H1 (cell line): ENCODE measurements at regions not wholly inside any gene's neighbourhood (a gene's known extent, or its start where the extent isn't known, plus 50 kb on each side); places are given as distances from the start of the nearest gene placed in this dataset.

Experiments used
- CTCF ChIA-PET: fragments of 300-600 bp; sonication (Branson Sonifier 250); formaldehyde crosslinking; loops from one replicate; lab custom pipeline; 2021; ENCODE audit not compliant: partially characterized antibody; lab: Charles Lee
- POLR2A ChIA-PET: fragments of 300-600 bp; sonication (Branson Sonifier 250); formaldehyde crosslinking; loops from one replicate; lab custom pipeline; 2021; ENCODE audit warnings: inconsistent platforms; ENCODE audit not compliant: partially characterized antibody; lab: Charles Lee
- DNase-seq, 2 experiments: peaks; one replicate each; pipeline versions ENCODE4 v3.0.0 to v3.0.0-alpha.2; 2010 to 2022; ENCODE audit warnings: low spot score in 2 of 2, low read depth in 1 of 2, mixed read lengths in 1 of 2
- FAIRE-seq: peaks from 2 replicates; lab custom pipeline; 2011; peaks lifted over from hg19 to GRCh38; lab: Jason Lieb, UNC
- H2AFZ ChIP-seq: 2 replicates; pipeline ENCODE4 v1.8.1; 2012; ENCODE audit warnings: low read length, inconsistent platforms
- H2AK5ac ChIP-seq: 2 replicates; pipeline ENCODE4 v1.6.1; 2013; ENCODE audit warnings: low read depth, low read length
- H2BK120ac ChIP-seq: replicated peaks from 2 replicates; pipeline ENCODE3; 2013; ENCODE audit warnings: low read depth, low read length, inconsistent platforms
- H2BK12ac ChIP-seq: 2 replicates; pipeline ENCODE4 v1.6.1; 2013; ENCODE audit warnings: low read depth, low read length
- H2BK15ac ChIP-seq: 2 replicates; pipeline ENCODE4 v1.6.1; 2013; ENCODE audit warnings: low read length
- H2BK20ac ChIP-seq: 2 replicates; pipeline ENCODE4 v1.6.1; 2013; ENCODE audit warnings: low read length
- H2BK5ac ChIP-seq: 2 replicates; pipeline ENCODE4 v1.6.1; 2013; ENCODE audit warnings: low read depth, low read length
- H3K14ac ChIP-seq: 2 replicates; pipeline ENCODE4 v1.6.1; 2013; ENCODE audit warnings: inconsistent platforms; ENCODE audit not compliant: insufficient read length
- H3K18ac ChIP-seq: 2 replicates; pipeline ENCODE4 v1.6.1; 2013; ENCODE audit warnings: low read length; ENCODE audit errors: extremely low read depth
- H3K23ac ChIP-seq: 2 replicates; pipeline ENCODE4 v1.6.1; 2013; ENCODE audit warnings: inconsistent platforms; ENCODE audit not compliant: insufficient read length
- H3K23me2 ChIP-seq: 2 replicates; pipeline ENCODE4 v1.6.1; 2013; ENCODE audit warnings: low read depth, low read length
- H3K27ac ChIP-seq: 2 replicates; pipeline ENCODE4 v1.6.1; 2011; ENCODE audit warnings: low read depth, low read length, inconsistent platforms
- H3K27me3 ChIP-seq, 4 experiments: replicated peaks in 1 of 4; 1 replicate in 1 of 4; 2 replicates in 3 of 4; pipeline versions ENCODE4 v1.6.1 to v1.8.1; 2011 to 2013; ENCODE audit warnings: low read length in 3 of 4, mild to moderate bottlenecking in 3 of 4, inconsistent platforms in 2 of 4, mixed read lengths in 2 of 4, moderate library complexity in 1 of 4; ENCODE audit not compliant: control insufficient read depth in 3 of 4, insufficient read depth in 3 of 4; ENCODE audit errors: extremely low read depth in 1 of 4
- H3K36me3 ChIP-seq, 4 experiments: 2 replicates each; pipeline versions ENCODE4 v1.6.1 to v1.8.1; 2011 to 2013; ENCODE audit warnings: mild to moderate bottlenecking in 4 of 4, low read length in 3 of 4, moderate library complexity in 2 of 4, control low read depth in 1 of 4, inconsistent platforms in 1 of 4; ENCODE audit not compliant: insufficient read depth in 4 of 4, control insufficient read depth in 2 of 4
- H3K4ac ChIP-seq: replicated peaks from 2 replicates; pipeline ENCODE3; 2013; ENCODE audit warnings: low read length, low read depth, mixed read lengths, inconsistent platforms; ENCODE audit not compliant: insufficient read length
- H3K4me1 ChIP-seq, 4 experiments: replicated peaks in 1 of 4; 1 replicate in 1 of 4; 2 replicates in 3 of 4; pipeline versions ENCODE4 v1.6.1 to v1.8.1; 2011 to 2013; ENCODE audit warnings: low read length in 3 of 4, inconsistent platforms in 2 of 4, mixed read lengths in 1 of 4; ENCODE audit not compliant: insufficient read depth in 4 of 4, control insufficient read depth in 3 of 4
- H3K4me2 ChIP-seq, 2 experiments: 2 replicates each; pipeline versions ENCODE4 v1.6.1 to v1.8.1; 2011 to 2013; ENCODE audit warnings: low read depth in 2 of 2, low read length in 2 of 2, control low read depth in 1 of 2, inconsistent platforms in 1 of 2, mild to moderate bottlenecking in 1 of 2; ENCODE audit not compliant: insufficient read depth in 1 of 2
- H3K4me3 ChIP-seq, 4 experiments: fragments of 200-600, 300-600 bp in 1 of 4; sonication (generic), shearing (Covaris generic), sonication (Bioruptor Twin) in 1 of 4; 2 replicates each; pipeline versions ENCODE4 v1.5.1 to v1.8.1; 2011 to 2016; ENCODE audit warnings: low read length in 4 of 4, low read depth in 3 of 4, control low read depth in 2 of 4, inconsistent platforms in 2 of 4, mild to moderate bottlenecking in 2 of 4, mixed read lengths in 1 of 4, moderate library complexity in 1 of 4; ENCODE audit not compliant: insufficient read depth in 2 of 4; ENCODE audit errors: extremely low read depth in 1 of 4
- H3K56ac ChIP-seq: replicated peaks from 2 replicates; pipeline ENCODE3; 2013; ENCODE audit warnings: low read depth, mild to moderate bottlenecking, mixed read lengths, low read length, inconsistent platforms; ENCODE audit not compliant: insufficient read length
- H3K79me1 ChIP-seq: 2 replicates; pipeline ENCODE4 v1.6.1; 2013; ENCODE audit warnings: low read depth, low read length, control low read depth
- H3K79me2 ChIP-seq, 2 experiments: 2 replicates each; pipeline versions ENCODE4 v1.6.1 to v1.8.1; 2012 to 2013; ENCODE audit warnings: low read length in 2 of 2, mild to moderate bottlenecking in 2 of 2, inconsistent platforms in 1 of 2; ENCODE audit not compliant: insufficient read depth in 2 of 2, control insufficient read depth in 1 of 2
- H3K9ac ChIP-seq, 4 experiments: replicated peaks in 1 of 4; 1 replicate in 1 of 4; 2 replicates in 3 of 4; pipeline versions ENCODE4 v1.6.1 to v1.8.1; 2011 to 2013; ENCODE audit warnings: low read depth in 3 of 4, low read length in 3 of 4, control low read depth in 2 of 4, mild to moderate bottlenecking in 2 of 4, moderate library complexity in 2 of 4, inconsistent platforms in 1 of 4; ENCODE audit errors: extremely low read depth in 1 of 4
- H3K9me3 ChIP-seq, 2 experiments: 2 replicates each; pipeline versions ENCODE4 v1.6.1 to v1.8.1; 2012 to 2013; ENCODE audit warnings: mild to moderate bottlenecking in 2 of 2, moderate library complexity in 2 of 2, control low read depth in 1 of 2, inconsistent platforms in 1 of 2, low read depth in 1 of 2, low read length in 1 of 2, mixed read lengths in 1 of 2; ENCODE audit not compliant: insufficient read depth in 2 of 2
- H4K20me1 ChIP-seq, 2 experiments: replicated peaks in 1 of 2; 2 replicates each; pipeline versions ENCODE3 to v1.8.1; 2011 to 2013; ENCODE audit warnings: inconsistent platforms in 2 of 2, low read length in 2 of 2, mild to moderate bottlenecking in 1 of 2; ENCODE audit not compliant: insufficient read depth in 2 of 2, control insufficient read depth in 1 of 2
- H4K5ac ChIP-seq: 2 replicates; pipeline ENCODE4 v1.6.1; 2013; ENCODE audit warnings: low read length, low read depth, mixed read lengths, inconsistent platforms; ENCODE audit not compliant: insufficient read length
- H4K8ac ChIP-seq: 2 replicates; pipeline ENCODE4 v1.8.0; 2013; ENCODE audit warnings: mild to moderate bottlenecking, moderate library complexity, low read length, inconsistent platforms; ENCODE audit not compliant: insufficient read depth; ENCODE audit errors: extremely low read depth
- H4K91ac ChIP-seq: replicated peaks from 2 replicates; pipeline ENCODE3; 2013; ENCODE audit warnings: low read length, mixed read lengths, inconsistent platforms; ENCODE audit not compliant: insufficient read length
- CEBPB ChIP-seq: IDR thresholded peaks from 2 replicates; pipeline ENCODE4 v1.6.1; 2012; ENCODE audit warnings: low read depth, low read length
- CHD2 ChIP-seq: IDR thresholded peaks from 2 replicates; pipeline ENCODE4 v1.6.1; 2012; ENCODE audit warnings: low read length, improper control_type of control experiment
- HDAC6 ChIP-seq: IDR thresholded peaks from one replicate; pipeline ENCODE4 v1.7.1; 2012; ENCODE audit warnings: low read depth, mild to moderate bottlenecking, inconsistent platforms, low read length, moderate library complexity
- KDM1A ChIP-seq: fragments of 200-600, 300-600 bp; sonication (generic); IDR thresholded peaks from 2 replicates; pipeline ENCODE4 v1.7.1; 2016; ENCODE audit warnings: mild to moderate bottlenecking, low read length, borderline replicate concordance
- ZNF274 ChIP-seq: IDR thresholded peaks from 2 replicates; pipeline ENCODE4 v1.7.0; 2012; ENCODE audit warnings: low read length, borderline replicate concordance; ENCODE audit errors: extremely low read depth
- WGBS, 2 experiments: shearing (Covaris generic) in 1 of 2; methylation state at CpG; one replicate each; pipeline versions ENCODE4 v1.1.6 to v1.1.7; 2013 to 2015; ENCODE audit warnings: low lambda C conversion rate in 2 of 2, mixed read lengths in 2 of 2, inconsistent platforms in 1 of 2, low coverage in 1 of 2, missing lambda C conversion rate in 1 of 2; ENCODE audit not compliant: insufficient replicate concordance in 2 of 2, insufficient coverage in 1 of 2, insufficient read length in 1 of 2; ENCODE audit errors: extremely low coverage in 1 of 2, missing lambda C conversion rate in 1 of 2; 5-methylcytosine and 5-hydroxymethylcytosine counted together

DNA sequence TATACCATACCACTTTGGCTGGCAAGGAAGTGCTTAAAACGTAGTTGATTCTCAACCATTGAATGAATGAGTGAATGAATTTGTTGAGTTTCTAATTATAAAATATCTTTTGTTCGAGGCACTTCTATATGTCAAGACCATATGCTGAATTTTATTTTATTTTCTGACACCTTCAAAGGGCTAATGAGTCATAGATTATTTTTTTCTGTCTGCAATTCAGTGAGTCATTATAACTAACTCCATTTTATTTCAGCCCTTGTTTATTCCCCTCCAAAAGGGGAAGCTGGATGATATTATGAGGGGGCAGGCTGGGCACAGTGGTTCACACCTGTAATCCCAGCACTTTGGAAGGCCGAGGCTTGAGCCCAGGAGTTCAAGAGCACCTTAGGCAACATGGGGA lies 142.4 kb downstream of the P2RY1 start:
- Histone ChIP-seq H2BK120ac (no peak overlapping the region), H4K20me1 (no peaks in the 10 kb centered on the region), H3K18ac (no peak overlapping the region), H3K4me1 (no peaks in the 10 kb centered on the region), H3K36me3 (no peaks in the 10 kb centered on the region), H4K91ac (no peak overlapping the region), H2BK5ac (no peak overlapping the region), H2BK20ac (no peak overlapping the region), H3K4me3 (no peak overlapping the region), H2AFZ (no peak overlapping the region), H3K14ac (no peak overlapping the region), H2AK5ac (no peak overlapping the region), H4K8ac (no peak overlapping the region), H3K4me2 (no peak overlapping the region), H3K9ac (no peak overlapping the region), H3K4ac (no peak overlapping the region), H2BK15ac (no peak overlapping the region), H3K23ac (no peak overlapping the region), H3K27ac (no peak overlapping the region), H3K79me1 (no peaks in the 10 kb centered on the region), H3K23me2 (peaks cover 2% of the 10 kb centered on the region; the same call in 1 of the 2 replicates), H3K9me3 (no peaks in the 10 kb centered on the region; a peak in 1 of 4 replicates), H3K79me2 (no peaks in the 10 kb centered on the region), H3K56ac (no peak overlapping the region), H3K27me3 (no peaks in the 10 kb centered on the region), H2BK12ac (no peak overlapping the region), H4K5ac (no peak overlapping the region)
- POLR2A ChIA-PET = no interaction called here
- DNase-seq (no peak), FAIRE-seq (no peak)
- 94% methylated on average over 3 of the region's 3 CpGs; no CpG with 5 or more reads in 1 of the 2 experiments for WGBS, 2 experiments
- CTCF ChIA-PET = no interaction called here
- TF ChIP-seq KDM1A (no peak), HDAC6 (no peak), CEBPB (no peak), CHD2 (no peak), ZNF274 (no peak)
